ENCODE measurements at regions not wholly inside any gene's neighbourhood (a gene's known extent, or its start where the extent isn't known, plus 50 kb on each side); places are given as distances from the start of the nearest gene placed in this dataset.
"Not testable (repeated sequence)": the region's sequence is repeated elsewhere in the genome, so short reads cannot be mapped to it uniquely, and the experiment has no call there.

- no peak for DNase-seq (ENCODE audit: low read depth)
Measured at GRCh38 chr2:65605058-65605742, 172.8 kb upstream of the SPRED2 start.

- DNase-seq (ENCODE audit: low read depth) = peak; percentile 24
Measured at GRCh38 chr2:65604246-65604645, 171.8 kb upstream of the SPRED2 start.

DNA sequence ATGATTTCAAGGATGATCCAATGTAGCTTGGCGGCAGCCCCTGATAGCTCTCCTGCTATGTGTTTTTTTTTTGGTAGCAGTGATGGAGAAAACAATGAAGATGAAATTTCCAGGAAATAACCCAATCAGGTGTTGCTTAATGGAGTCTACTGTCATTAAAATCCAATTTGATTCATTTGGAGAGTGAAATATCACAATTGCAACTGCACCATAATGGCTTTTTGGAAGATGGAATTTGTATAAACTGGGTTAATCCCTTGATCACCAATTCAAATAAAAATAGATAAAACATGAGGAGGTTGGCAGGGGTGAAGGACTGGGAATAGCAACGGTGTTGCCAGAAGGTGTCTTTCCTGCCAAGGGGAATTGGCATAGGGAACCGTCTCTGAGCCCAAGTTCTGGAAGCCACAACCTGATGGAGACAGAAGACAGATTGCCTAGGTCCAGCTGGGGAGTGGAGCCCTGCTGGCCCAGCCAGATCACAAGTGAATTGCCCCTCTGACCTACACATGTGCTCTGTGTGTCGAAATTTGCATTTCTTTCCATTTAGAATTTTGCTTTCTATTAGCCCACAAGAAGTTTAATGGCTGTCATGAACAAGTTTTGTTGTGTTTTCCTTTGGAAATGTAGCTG is 170.3 kb upstream of the SPRED2 start:
- no peak for DNase-seq (ENCODE audit: low read depth)

GRCh38 chr2:65600871-65601270 is 168.5 kb upstream of the SPRED2 start:
- DNase-seq (ENCODE audit: low read depth) = not testable (repeated sequence)

DNA sequence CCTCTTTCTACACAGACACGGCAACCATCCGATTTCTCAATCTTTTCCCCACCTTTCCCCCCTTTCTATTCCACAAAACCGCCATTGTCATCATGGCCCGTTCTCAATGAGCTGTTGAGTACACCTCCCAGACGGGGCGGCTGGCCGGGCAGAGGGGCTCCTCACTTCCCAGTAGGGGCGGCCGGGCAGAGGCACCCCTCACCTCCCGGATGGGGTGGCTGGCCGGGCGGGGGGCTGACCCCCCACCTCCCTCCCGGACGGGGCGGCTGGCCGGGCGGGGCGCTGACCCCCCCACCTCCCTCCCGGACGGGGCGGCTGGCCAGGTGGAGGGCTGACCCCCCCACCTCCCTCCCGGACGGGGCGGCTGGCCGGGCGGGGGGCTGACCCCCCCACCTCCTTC is 168.0 kb upstream of the SPRED2 start:
- DNase-seq (ENCODE audit: low read depth) = not testable (repeated sequence)

- no peak for DNase-seq (ENCODE audit: low read depth)
Measured at GRCh38 chr2:65599693-65600092, 167.3 kb upstream of the SPRED2 start.

DNA sequence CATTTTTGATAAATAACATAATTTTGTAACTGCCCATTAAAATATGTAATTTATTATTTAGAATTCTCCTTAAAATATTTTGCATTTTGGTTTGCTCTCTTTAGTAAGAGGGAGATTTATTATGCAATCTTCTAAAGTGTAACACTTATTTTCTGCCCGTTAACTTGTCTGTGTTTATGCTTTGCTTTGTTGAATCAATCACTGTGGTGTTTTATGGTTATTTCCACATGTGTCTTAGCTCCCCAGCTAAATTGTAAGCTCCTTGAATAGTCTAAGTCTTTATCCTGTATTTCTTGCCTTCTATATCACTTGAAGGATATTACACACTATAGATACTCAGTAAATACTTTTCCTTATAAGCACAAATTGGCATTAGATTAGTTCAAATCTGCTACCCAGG is 166.6 kb upstream of the SPRED2 start:
- DNase-seq (ENCODE audit: low read depth) = no peak

GRCh38 chr2:65598264-65598663 is 165.9 kb upstream of the SPRED2 start:
- DNase-seq (ENCODE audit: low read depth) = no peak

DNA sequence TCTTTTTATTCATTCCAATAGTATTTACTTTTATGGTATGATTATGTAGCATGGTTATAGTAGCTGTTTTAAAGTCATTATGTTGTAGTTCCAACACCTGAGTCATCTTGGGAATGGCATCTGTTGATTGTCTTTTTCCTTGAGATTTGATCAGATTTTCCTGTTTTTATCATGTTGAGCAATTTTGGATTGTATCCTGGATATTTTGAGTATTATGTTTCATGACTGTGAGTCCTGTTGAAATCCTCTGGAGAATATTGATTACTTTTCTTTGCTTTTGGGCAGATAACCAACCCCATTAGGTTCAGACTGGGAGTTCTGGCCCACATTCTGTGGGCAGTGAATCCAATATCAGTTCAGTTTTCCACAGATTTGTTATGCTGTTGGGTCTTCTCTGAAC is 163.2 kb upstream of the SPRED2 start:
- no peak for DNase-seq (ENCODE audit: low read depth)

- no peak for DNase-seq (ENCODE audit: low read depth)
Measured at GRCh38 chr2:65594150-65594549, 161.8 kb upstream of the SPRED2 start.

DNA sequence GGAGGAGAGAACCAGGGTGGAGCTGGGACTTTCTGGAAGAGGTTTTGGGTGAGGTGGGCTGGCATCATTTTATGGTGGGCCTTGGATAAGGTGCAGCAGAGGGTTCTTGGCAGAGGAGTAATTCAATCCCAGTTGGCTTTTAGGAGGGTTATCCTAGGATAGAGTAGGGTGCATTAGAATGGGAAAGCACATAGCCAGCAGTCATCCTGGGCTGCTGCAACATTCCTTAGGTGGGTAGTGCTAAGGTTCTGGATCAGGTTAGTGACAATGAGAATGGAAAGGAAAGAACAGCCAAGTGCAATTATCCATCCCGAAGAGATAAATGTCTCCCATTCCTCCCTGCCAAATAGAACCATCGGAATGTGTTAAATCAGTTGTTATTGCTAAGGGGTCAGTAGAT is 157.3 kb upstream of the SPRED2 start:
- no peak for DNase-seq (ENCODE audit: low read depth)

GRCh38 chr2:65587779-65588178 is 155.4 kb upstream of the SPRED2 start:
- DNase-seq (ENCODE audit: low read depth) = no peak

GRCh38 chr2:65586516-65586915 is 154.1 kb upstream of the SPRED2 start:
- no peak for DNase-seq (ENCODE audit: low read depth)

GRCh38 chr2:65583061-65583460 is 150.7 kb upstream of the SPRED2 start:
- DNase-seq (ENCODE audit: low read depth) = no peak

GRCh38 chr2:65582364-65582763 is 150.0 kb upstream of the SPRED2 start:
- no peak for DNase-seq (ENCODE audit: low read depth)

GRCh38 chr2:65580824-65581223 is 148.4 kb upstream of the SPRED2 start:
- DNase-seq (ENCODE audit: low read depth) = no peak

DNA sequence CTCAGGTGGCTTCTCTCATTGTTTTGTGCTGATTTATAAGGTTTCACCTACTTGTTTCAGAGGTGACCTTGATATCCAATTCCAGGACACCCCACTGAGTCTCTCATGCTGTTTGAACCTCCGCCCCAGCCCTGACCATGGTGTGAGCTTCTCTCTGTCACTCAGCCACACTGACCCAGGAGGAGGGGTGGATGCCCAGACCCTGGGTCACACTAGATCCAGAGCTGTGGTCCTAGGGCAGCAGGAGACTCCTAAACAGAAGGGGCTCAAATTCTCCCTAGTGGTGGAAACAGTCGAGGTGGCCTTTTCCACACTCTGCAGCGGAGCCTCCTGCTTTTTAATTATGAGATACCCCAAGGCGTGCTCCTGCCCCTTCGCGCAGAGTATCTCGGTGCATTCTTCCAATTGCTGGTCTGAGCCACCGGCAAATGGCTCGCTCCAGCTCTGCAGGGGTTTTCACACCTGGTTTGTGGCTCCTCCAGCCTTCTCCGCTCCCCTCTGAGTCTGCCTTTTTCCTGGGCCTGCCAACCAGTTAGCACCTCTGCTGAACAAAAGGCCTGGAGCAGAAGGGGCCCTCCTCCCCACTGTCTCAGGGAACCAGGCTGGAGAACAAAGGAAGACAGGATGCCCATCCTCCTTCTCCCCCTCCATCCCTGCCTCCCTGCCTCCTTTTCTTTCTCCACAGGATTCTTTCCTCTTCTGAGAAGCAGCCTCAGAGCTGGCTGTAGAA is 147.3 kb upstream of the SPRED2 start:
- no peak for DNase-seq (ENCODE audit: low read depth)

DNA sequence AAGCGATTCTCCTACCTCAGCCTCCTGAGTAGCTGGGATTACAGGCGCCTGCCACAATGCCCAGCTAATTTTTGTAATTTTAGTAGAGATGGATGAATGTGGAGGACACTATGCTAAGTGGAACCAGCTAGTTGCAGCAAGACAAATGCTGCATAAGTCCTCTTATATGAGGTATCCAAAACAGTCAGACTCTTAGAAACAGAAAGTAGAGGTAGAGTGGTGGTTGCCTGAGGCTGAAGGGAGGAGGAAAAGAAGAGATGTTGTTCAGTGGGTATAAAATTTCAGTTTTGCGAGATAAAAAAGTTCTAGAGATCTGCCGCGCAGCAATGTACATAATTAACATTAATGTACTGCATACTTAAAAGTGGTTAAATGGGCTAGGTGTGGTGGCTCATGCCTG is 145.3 kb upstream of the SPRED2 start:
- no peak for DNase-seq (ENCODE audit: low read depth)

GRCh38 chr2:65576861-65577601 is 144.6 kb upstream of the SPRED2 start:
- DNase-seq (ENCODE audit: low read depth) = peak; percentile 97

DNA sequence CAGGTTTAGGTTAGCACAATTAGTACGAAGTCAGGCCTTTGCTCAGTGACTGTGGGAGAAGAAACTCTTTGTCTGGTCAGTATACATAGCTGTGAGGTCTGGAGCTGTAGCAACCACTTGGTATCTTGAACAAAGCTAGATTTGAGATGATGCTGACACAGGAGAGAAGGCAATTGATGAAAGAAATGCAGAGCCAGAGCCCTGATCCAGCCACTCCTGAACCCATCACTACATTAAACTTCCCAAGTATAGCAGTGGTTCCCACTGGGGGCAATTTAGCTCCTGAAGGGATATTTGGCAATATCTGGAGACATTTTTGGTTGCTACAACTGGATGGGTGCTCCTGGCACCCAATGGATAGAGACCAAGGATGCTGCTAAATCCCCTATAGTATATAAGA is 143.9 kb upstream of the SPRED2 start:
- DNase-seq (ENCODE audit: low read depth) = no peak

GRCh38 chr2:65574993-65575392 is 142.6 kb upstream of the SPRED2 start:
- DNase-seq (ENCODE audit: low read depth) = no peak

DNA sequence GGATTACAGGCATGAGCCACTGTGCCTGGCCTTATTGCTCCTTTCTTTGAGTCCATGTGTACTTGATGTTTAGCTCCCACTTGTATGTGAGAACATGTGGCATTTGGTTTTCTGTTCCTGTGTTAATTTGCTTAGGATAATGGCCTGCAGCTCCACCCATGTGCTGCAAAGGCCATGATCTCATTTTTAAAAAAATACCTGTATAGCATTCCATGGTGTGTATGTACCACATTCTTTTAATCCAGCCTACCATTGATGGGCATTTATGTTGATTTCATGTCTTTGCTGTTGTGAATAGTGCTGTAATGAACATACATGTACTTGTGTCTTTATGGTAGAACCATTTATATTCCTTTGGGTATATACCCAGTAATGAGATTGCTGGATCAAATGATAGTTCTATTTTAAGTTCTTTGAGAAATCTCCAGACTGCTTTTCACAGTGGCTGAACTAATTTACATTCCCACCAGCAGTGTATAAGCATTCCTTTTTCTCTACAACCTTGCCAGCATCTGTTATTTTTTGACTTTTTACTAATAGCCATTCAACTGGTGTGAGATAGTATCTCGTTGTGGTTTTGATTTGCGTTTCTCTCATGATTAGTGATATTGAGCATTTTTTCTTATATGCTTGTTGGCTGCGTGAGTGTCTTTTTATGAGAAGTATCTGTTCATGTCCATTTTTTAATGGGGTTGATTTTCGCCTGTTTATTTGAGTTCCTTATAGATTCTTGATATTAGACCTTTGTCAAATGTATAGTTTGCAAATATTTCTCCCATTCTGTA is 136.4 kb upstream of the SPRED2 start:
- DNase-seq (ENCODE audit: low read depth) = not testable (repeated sequence)

Data from EH (cell line).